PC-3 (cell line): ENCODE measurements at regions not wholly inside any gene's neighbourhood (a gene's known extent, or its start where the extent isn't known, plus 50 kb on each side); places are given as distances from the start of the nearest gene placed in this dataset.

Source experiments
- EZH2 ChIP-seq: fragments of 300-600 bp; sonication (generic); IDR thresholded peaks from one replicate; pipeline ENCODE4 v1.6.1; 2017; ENCODE audit warnings: antibody characterized with exemption, mild to moderate bottlenecking, low read length; ENCODE audit not compliant: unreplicated experiment
- EZH2phosphoT487 ChIP-seq: fragments of 300-600 bp; sonication (generic); IDR thresholded peaks from 2 replicates; pipeline ENCODE4 v1.6.1; 2018; ENCODE audit warnings: mild to moderate bottlenecking, antibody characterized with exemption, low read length, borderline replicate concordance
- TF ChIP-seq, protein P1 (sequence below): fragments of 300-600 bp; sonication (generic); conservative IDR thresholded peaks from 2 replicates; pipeline ENCODE4 v1.5.1; 2017; ENCODE audit warnings: antibody characterized with exemption, low read depth, mild to moderate bottlenecking, low read length

DNA sequence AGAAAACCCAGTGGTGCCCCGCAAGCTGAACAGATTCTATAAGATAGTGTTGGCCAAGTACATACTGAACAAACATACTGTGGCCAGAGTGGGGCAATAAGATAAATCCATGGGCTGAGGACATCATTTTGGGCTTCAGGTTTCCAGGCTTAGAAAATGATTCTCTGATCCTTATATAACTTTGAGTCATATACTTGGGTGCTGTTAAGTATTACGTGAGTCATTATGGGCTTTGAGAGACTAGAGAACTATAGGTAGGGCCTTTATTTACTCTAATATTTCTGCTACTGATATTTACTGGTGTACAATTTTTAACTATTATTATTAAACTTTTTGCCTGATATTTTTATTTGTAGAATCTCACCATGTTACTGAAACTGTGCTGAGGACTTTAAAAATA lies 586.1 kb downstream of the CENPC start:
- TF ChIP-seq, protein P1, sequence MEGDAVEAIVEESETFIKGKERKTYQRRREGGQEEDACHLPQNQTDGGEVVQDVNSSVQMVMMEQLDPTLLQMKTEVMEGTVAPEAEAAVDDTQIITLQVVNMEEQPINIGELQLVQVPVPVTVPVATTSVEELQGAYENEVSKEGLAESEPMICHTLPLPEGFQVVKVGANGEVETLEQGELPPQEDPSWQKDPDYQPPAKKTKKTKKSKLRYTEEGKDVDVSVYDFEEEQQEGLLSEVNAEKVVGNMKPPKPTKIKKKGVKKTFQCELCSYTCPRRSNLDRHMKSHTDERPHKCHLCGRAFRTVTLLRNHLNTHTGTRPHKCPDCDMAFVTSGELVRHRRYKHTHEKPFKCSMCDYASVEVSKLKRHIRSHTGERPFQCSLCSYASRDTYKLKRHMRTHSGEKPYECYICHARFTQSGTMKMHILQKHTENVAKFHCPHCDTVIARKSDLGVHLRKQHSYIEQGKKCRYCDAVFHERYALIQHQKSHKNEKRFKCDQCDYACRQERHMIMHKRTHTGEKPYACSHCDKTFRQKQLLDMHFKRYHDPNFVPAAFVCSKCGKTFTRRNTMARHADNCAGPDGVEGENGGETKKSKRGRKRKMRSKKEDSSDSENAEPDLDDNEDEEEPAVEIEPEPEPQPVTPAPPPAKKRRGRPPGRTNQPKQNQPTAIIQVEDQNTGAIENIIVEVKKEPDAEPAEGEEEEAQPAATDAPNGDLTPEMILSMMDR: no peak
- TF ChIP-seq EZH2 (no peak), EZH2phosphoT487 (no peak)
